Stimulated activated CD4-positive, alpha-beta T cell treated with anti-CD3 and anti-CD28 coated beads, Interleukin-4, amount 100 ng/mL, for 48 hours (primary cell): ENCODE measurements at regions not wholly inside any gene's neighbourhood (a gene's known extent, or its start where the extent isn't known, plus 50 kb on each side); places are given as distances from the start of the nearest gene placed in this dataset.

ENCODE experiments used
- DNase-seq, 2 donors: peaks; one replicate each; pipeline ENCODE4 v3.0.0-alpha.2; 2020; ENCODE audit warnings: low read depth in 2 of 2

DNA sequence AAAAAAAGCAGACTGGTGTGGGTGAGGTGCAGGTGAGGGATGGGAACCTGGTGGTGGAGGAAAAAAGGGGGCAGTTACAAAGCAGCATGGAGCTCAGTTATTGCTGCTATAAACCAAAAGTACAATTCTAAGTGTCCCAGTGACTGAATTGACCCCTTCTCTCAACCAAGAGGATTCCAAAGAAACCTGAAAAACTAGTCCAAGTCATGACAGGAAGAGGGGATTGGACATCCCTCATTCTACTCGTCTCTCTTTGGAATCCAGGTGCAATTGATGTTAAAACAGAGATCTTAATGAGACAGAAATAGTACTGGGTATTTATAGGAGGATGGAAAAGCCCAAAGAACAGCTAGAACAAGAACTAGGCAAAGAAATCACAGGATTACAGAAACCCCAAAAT is 322.3 kb upstream of the IGFBP3 start:
- no peak for DNase-seq

DNA sequence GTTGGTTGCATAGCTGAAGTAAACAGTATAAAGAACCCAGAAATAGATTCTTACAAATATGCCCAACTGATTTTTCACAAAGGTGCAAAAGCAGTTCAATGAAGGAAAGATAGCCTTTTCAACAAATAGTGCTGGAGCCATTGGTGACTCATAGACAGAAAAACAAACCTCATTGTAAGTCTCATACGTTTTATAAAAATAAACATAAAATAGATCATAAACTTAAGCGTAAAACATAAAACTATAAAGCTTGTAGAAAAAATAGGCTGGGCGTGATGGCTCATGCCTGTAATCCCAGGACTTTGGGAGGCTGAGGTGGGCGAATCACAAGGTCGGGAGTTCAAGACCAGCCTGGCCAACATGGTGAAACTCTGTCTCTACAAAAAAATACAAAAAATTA is 318.8 kb upstream of the IGFBP3 start:
- DNase-seq, result no peak

DNA sequence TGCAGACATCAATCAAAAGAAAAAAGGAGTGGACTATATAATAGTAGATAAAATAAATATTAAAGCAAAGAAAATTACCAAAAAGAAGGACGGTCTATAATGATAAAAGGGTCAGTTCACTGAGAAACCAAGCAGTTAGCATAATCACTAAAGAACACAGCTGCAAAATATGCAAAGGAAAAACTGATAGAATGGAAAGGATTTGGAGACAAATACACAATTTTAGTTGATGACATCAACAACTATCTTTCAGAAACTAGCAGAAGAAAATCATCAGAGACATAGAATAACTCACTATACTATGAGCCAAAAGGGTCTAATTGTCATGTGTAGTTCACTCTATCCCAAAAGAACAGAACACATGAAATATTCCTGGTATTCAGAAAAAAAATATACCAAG is 316.4 kb upstream of the IGFBP3 start:
- no peak for DNase-seq

DNA sequence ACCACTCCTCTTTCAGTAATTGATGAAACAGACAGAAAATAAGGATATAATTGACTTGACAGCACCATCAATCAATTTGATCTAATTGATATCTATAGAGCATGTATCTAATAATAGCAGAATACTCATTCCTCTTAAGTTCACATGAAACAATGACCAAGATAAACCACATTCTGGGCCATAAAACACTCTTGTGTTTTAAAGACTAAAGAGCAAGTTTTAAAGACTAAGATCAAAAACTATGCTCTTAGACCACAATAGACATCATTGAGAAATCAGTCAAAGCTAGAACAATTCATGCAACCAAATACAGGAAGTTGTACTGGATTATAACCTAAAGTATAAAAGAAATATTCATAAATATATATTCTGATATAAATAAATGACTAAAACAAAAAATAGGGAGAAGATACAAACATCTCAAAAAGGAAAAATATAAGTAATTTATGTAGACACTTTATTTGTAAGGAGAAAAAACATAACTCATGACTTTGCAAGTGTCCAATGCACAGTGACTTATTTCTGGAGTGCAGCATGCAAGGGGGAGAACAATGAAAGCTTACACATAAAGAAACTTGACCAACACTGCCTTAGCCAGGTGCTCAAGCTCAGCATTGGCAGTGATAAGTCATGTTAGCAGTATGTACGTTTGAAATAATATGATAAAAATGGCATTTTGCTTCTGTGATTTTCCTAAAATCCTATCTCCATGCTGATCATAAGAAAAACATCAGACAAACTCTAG is 312.7 kb upstream of the IGFBP3 start:
- no peak for DNase-seq

DNA sequence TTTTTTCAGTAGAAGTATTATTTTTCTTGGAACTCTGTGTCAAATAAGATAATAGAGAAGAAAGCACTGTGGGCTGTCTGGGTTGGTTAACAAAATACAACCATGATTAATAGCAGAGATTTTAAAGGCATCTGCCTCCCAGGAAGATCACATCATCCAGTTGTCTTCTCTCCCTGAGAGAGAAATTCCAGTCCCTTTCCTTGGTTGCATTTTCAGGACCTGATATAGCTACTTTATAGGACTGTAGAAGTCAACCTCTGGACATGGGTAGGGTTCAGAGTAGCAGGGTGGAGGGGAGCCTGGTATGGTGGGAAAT is 309.9 kb upstream of the IGFBP3 start:
- no peak for DNase-seq

DNA sequence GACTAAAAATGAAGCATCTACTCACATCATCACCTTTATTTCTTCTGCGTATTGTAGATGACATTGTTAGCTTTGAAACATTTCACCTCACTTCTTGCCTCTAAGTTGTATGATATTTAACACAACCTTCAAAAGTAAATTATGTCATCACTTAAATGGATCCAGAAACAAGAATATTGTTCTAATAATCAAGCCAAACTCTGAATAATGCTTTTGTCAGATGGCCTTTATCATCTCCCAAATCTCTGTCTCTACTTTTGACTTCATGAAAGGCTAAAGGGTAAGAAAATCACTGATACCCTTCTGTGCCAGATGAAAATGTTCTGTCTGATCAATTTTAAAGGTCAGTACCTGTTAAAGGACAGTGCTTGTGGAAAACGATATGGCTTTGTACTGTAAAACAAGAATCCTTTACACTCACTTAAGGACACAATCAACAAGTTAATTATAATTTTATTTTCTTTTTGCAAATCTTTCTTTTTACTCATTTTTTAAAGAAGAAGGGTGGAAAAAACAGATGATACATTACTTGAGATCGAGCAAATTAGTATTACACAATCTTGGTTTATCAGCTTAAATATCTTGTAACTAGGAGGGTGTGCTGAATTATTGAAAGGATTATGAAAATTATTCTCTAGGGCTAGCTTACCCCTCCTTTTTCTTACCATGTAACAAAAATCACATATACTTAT is 309.4 kb upstream of the IGFBP3 start:
- DNase-seq, result no peak

DNA sequence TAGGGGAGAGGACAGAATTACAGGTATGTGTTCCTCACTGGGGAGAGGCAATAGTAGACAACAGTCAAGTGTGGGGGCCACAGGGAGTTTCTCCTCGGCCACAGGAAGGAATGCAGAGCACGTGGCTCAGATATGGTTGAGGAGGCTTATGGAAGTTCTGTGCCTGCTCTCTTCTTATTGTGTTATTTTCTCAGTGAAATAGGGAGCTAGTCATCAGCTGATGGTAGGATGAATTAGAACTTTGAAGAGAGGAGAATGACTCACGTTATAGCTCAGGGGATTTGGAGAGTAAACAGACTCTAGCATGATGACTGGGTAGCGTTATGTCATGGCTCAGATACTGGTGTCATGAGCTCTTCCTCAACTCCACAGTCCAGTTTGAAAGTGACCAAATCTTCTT is 308.3 kb upstream of the IGFBP3 start:
- no peak for DNase-seq

DNA sequence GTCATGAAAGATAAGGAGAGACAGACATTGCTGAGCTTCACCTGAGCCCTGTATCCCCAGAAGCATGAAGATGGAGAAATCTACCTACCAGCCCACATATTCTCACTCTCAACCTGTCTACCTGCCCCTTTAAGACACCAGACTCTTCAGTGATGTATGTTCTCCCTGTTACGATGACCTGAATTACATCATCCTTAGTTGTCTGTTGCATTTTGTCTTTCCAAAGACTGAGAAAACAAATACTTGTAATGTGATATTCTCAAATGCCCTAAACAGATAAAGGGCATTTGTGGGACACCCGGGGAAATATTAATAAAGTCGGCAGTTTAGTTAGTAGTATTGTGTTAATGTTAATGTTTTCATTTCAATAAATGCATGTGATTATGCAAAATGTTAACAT is 305.8 kb upstream of the IGFBP3 start:
- DNase-seq, result no peak

DNA sequence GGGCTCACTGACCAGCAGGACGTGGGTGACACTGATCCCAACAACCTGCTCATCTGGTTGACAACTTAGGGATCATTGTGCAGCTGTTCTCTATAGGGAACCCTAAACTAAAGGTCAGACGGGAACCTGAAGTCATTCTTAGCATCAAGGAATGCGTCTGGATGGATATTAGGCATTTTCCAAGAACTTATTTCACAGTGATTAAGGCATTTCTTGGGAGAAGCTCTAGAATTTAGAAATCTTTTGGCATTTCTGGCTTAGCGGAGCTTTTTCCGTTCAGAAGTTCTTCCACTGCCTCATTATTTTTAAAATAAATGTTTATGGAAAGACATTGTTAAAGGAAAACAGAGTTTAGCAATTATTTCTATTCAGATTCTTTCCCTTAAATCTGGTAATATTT is 303.3 kb upstream of the IGFBP3 start:
- DNase-seq, result no peak

DNA sequence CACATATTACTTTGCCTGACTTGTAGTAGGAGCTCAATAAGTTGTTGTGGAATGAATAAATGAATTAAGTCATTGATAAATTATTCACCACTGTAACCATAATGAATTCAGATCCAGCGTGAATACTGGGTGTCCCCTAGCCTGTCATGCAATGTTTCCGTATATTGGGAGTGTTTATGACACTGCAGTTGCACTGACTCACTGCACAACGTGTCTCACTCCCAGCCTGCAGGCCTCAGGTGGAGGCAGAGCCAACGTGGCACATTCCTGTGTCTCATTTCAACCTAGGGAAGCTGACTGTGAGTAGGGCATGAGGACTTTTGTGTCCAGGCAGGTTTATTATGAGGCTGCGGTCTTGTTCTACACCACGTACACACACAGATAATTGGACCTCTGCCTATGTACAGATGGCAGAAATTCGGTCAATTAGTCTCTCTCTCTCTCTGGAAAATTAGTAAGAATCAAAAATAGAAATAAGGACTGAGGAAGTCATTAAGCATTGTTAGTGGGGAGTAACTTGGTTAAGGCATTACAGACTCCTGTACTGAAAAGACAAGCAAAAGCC is 299.1 kb upstream of the IGFBP3 start:
- DNase-seq, result no peak

DNA sequence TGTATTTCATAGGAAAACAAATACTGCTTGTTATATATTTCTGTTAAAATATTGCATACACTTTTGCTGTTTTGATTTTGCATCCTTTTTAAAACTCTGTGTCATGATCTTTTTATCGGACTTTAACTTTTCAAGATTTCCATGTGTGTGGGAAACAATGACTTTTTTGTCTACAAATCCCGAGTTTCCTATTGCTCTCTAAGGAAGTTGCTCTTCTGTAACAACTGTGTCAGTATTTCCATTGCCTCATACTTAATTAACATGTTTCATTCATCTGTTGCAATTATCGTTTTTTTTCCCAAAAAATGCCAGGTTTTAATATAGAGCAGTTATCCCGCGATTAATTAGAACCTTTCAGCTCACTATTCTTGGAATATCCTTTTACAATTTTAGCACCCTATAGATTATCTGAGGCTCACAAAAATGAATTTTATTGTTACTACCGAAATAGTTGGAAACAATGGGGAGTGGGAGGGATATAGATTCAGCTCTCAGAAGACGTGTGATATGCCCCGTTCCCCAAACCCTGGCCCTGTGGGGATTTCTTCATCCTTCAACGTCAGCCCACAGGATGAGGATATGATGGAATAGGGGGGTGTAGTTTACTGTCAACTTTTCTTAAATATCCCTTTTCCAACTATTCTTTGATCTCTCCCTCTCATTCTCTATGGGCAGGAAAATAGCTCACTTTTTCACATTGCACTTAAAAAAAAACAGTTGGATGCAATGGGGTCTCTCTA is 297.6 kb upstream of the IGFBP3 start:
- DNase-seq, result no peak

DNA sequence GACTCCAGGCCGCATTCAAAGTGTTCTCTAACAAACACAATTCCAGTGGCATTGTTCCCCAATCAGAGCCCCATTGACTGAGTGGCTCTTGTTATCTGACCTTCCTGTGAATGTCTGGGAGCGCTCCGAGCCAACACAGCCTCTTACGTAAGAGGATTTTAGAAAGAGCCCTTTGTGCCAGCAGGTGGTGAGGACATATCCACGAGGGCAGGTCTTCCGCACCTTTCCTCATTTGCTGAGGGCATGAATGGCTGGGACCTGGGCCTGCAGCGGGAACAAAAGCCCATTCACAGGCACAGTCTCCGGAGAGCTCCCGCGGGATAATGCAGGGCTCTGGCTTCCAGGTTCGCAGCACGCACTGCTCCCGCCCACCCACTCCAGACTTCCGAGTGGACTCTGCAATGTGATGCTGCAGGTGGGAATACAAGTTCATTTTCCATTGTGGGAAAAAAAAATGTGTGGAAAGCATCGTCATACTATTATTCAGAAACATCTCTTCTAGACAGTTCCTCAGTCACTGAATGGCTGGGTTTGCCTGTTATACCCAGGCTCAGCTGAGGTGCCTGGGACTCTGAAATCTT is 295.0 kb upstream of the IGFBP3 start:
- no peak for DNase-seq

DNA sequence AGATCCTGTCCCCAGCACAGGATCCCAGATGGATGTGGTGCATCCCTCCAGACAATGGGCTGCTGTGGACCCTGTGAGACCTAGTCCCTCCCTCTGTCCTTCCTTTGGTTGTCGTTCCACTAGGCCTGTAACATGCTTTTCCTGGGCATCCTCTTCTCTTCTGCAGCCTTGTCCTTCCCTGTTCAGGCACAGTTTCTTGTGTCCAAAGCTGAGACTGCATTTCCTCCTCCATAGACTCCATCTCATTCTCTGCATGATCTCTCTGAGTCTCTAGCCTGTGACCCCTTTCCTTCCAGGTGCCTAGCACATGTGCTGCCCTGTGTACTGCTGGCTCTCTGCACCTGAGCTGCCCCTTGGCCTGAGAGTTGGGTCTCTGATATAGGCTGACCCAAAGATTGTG is 293.5 kb upstream of the IGFBP3 start:
- DNase-seq, result no peak

DNA sequence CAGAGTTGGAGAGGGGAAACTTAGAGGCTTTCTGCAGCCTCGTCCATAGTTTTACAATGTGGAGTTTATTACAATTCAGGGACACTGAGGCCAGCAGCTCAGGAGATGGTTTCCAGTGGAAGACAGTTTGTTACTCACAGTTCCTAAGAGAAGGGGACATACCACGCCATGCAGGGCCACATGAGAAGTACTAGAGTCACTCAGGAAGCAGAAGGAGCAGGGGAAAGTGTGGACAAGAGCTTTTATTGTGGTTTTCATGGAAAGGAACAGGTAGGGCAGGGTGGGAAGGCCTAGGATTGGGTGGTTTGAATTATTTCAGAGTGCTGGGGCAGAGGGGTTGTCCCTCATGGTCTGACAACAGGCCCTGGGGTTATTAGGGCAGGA is 292.1 kb upstream of the IGFBP3 start:
- DNase-seq, result no peak

DNA sequence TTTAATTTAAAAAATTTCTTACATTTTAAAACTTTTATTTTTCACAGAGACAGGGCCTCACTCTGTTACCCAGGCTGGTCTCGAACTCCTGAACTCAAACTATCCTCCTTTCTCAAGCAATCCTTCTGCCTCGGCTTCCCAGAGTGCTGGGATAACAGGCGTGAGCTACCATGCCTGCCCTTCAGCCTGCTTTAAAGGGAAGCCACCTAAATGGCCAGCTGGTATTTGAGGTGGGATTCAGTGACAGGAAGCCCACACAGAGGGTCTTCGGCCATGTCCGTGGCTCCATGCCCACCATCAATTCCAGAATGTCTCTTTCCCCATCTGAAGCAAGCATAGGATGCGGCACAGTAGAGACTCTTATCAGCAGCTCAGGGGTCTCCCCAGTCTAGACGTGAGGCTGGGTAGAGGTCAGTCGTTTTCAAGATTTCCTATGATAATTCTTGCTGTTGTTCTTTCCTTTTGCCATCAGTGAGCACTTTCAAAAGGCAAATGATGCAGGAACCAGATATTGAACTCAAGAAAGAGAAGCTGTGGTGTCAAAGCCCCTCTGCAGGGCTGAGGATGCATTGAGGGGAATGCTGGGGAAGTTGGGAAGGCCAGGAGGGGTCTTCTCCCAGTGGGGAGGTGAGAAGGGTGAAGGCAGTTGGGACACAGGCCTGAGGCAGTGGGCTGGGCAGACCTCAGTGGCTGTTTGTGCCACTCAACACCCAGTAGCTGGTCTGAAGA is 291.5 kb upstream of the IGFBP3 start:
- no peak for DNase-seq

DNA sequence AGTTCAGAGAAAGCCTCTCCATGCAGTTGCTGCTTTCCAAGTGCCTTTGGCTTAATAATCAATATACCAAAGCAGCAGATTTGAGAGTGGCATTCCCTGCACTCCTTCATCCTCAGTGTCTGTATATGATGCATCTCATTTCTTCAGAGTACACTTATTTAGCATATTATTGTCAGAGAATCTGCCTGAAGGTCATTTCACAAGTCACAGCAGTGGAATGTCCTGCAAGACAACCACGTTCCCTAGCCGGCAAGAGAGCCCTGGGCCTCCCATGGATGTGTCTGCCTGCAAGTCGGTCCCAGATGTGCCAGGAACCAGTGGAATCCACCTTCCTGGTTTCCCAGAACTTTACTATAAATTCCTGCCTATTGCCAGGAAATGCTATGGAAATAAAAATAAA is 289.4 kb upstream of the IGFBP3 start:
- no peak for DNase-seq

DNA sequence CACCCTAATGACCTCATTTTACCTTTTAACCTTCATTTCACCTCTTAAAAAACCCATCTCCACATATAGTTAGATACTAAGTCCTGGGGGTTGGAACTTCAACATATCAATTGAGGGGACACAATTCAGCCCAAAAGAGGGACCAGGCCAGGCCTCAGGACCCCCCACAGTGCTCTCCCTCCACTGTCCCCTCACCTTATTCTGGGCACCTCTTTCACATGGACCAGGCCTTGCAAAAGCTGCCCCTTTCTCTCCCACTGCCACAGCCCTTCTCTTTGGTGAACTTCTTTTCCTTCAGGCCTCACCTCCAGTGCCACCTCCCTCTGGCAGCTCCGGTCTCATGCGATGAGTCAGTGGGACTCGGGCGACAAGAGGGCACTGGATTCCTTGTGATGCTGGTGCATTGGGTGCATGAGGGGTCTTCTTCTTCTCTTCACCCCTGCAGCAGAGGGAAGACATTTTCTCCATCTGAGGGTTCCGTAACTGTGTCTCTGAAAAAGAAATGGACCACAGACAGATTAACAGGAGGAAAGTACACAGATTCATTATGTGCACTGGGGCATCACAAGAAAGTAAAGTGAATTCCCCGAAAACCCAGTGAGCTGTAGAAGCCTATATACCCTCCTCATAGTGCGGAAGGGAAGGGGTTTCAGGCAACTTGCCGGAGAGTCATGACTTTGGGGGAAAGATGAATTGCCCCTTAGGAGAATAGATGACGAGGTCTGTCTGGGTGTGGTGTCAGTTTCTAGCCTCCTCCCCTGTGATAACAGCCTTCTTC is 288.7 kb upstream of the IGFBP3 start:
- no peak for DNase-seq

DNA sequence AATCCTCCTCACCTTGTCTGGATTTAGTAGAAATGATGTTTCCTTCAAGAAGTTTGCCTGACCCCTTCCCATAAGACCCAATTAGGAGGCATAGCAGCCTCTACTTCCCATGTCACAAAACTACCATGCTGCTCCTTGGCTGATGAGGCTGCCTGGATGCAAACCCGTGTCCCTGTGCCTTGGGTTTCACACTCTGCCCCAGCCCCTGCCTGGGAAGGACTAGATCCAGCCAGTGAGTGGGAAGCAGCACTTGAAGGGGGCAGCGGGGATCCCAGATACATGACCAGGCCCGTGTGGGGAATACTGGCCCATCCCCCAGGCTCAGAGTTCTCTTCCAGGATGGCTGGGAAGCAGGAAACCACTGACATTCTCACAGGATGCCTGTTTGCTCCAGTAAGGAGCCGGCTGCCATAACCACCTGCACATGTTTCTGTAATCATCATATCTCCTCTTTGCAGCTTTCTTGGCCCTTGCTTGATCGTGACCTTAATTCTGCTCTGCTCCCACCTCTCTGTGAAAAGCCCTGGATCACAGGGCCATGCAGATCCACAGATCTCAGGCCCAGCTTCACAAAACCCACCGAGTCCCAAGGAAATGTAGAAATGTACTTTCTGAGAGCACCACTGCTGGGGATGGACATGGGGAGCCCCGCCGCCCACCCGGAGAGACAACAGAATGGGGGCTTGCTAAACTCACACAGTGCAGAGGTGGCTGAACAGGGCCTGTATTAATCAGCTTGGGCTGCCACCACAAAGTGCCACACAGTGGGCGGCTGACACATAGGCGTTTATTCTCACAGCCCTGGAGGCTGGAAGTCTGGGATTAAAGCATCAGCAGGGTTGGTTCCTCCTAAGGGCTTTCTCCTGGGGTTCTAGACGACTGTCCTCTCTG is 287.8 kb upstream of the IGFBP3 start:
- no peak for DNase-seq

DNA sequence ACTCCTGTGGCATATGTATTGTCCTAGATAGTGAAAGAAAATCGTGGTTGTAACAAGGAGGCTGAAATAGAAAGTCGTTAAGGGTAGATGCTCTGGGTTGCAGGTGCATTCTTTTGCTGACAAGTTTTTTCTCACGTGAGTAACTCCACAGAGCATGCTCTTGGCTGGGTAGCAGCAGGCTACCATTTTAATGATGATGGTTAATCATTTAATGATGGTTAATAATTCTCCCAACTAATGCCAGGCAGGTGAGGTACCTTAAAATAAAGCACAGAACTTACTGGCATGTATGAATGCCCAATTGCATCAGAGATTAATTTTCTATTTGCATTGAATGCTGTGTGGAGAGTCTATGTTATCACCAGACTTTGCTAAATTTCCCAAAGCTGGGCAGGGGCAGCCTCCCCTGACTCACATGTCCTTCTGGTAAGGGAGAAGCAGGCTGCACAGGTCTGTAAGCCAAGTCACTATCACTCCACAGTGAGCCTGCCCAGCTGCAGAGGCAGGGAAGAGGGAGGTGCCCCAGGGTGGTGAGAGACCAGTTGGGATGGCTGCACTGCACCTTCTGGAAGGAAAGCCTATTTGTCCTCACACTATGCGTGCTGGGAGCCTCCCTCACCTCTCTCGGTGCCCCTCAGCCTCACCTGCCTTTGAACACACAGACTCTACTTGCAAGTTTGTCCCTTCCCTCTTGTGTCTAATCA is 287.0 kb upstream of the IGFBP3 start:
- no peak for DNase-seq
